Mesendoderm (in vitro differentiated cells): ENCODE measurements at regions not wholly inside any gene's neighbourhood (a gene's known extent, or its start where the extent isn't known, plus 50 kb on each side); places are given as distances from the start of the nearest gene placed in this dataset.

Source experiments
- DNase-seq: peaks from one replicate; pipeline ENCODE4 v3.0.0; 2013
- H2AK5ac ChIP-seq: 2 replicates; pipeline ENCODE4 v1.6.1; 2013; ENCODE audit warnings: low read length, inconsistent platforms
- H2BK120ac ChIP-seq: 2 replicates; pipeline ENCODE4 v1.6.1; 2013; ENCODE audit warnings: low read depth, mild to moderate bottlenecking, low read length, moderate library complexity, mixed read lengths
- H2BK15ac ChIP-seq: replicated peaks from 2 replicates; pipeline ENCODE4 v1.6.1; 2013; ENCODE audit warnings: low read depth, mild to moderate bottlenecking, moderate library complexity
- H2BK5ac ChIP-seq: 2 replicates; pipeline ENCODE4 v1.6.1; 2013; ENCODE audit warnings: low read length, inconsistent platforms
- H3K18ac ChIP-seq: 2 replicates; pipeline ENCODE4 v1.6.1; 2013; ENCODE audit warnings: mild to moderate bottlenecking, low read length, mixed read lengths
- H3K23ac ChIP-seq: one replicate; pipeline ENCODE4 v1.6.1; 2013; ENCODE audit warnings: low read length
- H3K27ac ChIP-seq: 2 replicates; pipeline ENCODE4 v1.5.1; 2013; ENCODE audit warnings: low read depth, mild to moderate bottlenecking, inconsistent platforms, low read length, moderate library complexity
- H3K27me3 ChIP-seq: 2 replicates; pipeline ENCODE4 v1.6.1; 2013; ENCODE audit warnings: low read length, control low read depth, mild to moderate bottlenecking, inconsistent platforms; ENCODE audit not compliant: insufficient read depth, poor library complexity
- H3K36me3 ChIP-seq: 2 replicates; pipeline ENCODE4 v1.6.1; 2013; ENCODE audit warnings: low read length, inconsistent platforms; ENCODE audit not compliant: control insufficient read depth, insufficient read depth
- H3K4ac ChIP-seq: one replicate; pipeline ENCODE4 v1.6.1; 2013; ENCODE audit warnings: low read depth, mild to moderate bottlenecking, low read length, moderate library complexity
- H3K4me1 ChIP-seq: 2 replicates; pipeline ENCODE4 v1.6.1; 2013; ENCODE audit warnings: low read depth, low read length, inconsistent platforms; ENCODE audit not compliant: control insufficient read depth
- H3K4me2 ChIP-seq: 2 replicates; pipeline ENCODE4 v1.6.1; 2013; ENCODE audit warnings: low read length
- H3K4me3 ChIP-seq: 2 replicates; pipeline ENCODE4 v1.5.1; 2013; ENCODE audit warnings: mild to moderate bottlenecking, low read length
- H3K56ac ChIP-seq: one replicate; pipeline ENCODE4 v1.6.1; 2013; ENCODE audit warnings: low read length
- H3K79me1 ChIP-seq: 2 replicates; pipeline ENCODE4 v1.6.1; 2013; ENCODE audit warnings: low read length, inconsistent platforms
- H3K79me2 ChIP-seq: 2 replicates; pipeline ENCODE4 v1.6.1; 2013; ENCODE audit warnings: mild to moderate bottlenecking, low read length; ENCODE audit not compliant: control insufficient read depth, insufficient read depth
- H3K9ac ChIP-seq: 2 replicates; pipeline ENCODE4 v1.6.1; 2013; ENCODE audit warnings: low read length, inconsistent platforms
- H4K5ac ChIP-seq: one replicate; pipeline ENCODE4 v1.6.1; 2013; ENCODE audit warnings: low read length
- H4K8ac ChIP-seq: one replicate; pipeline ENCODE4 v1.6.1; 2013; ENCODE audit warnings: low read depth, mild to moderate bottlenecking, control low read depth, low read length, moderate library complexity
- WGBS: extraction: QIAGEN DNeasy Blood & Tissue Kit; methylation state at CpG from one replicate; pipeline ENCODE4 v1.1.7; 2013; ENCODE audit warnings: low lambda C conversion rate, missing lambda C conversion rate; ENCODE audit not compliant: insufficient coverage; ENCODE audit errors: extremely low coverage; 5-methylcytosine and 5-hydroxymethylcytosine counted together

GRCh38 chr1:29452463-29453230, 216.3 kb downstream of the PTPRU start:
- H2AK5ac ChIP-seq = no peak overlapping the region
- H2BK120ac ChIP-seq = no peak overlapping the region
- H3K36me3 ChIP-seq = no peaks in the 10 kb centered on the region
- H3K56ac ChIP-seq = no peak overlapping the region
- H3K27ac ChIP-seq = no peak overlapping the region
- no peaks in the 10 kb centered on the region for H3K79me1 ChIP-seq
- H3K4me2 ChIP-seq = no peak overlapping the region
- H4K8ac ChIP-seq = no peak overlapping the region
- H4K5ac ChIP-seq = no peak overlapping the region
- H3K23ac ChIP-seq = no peak overlapping the region
- no peak overlapping the region for H2BK15ac ChIP-seq
- H3K27me3 ChIP-seq = no peaks in the 10 kb centered on the region
- no peak overlapping the region for H3K9ac ChIP-seq
- H3K4ac ChIP-seq = no peak overlapping the region
- WGBS = no CpG with 5 or more reads among the region's 10 CpGs
- no peaks in the 10 kb centered on the region for H3K79me2 ChIP-seq
- no peaks in the 10 kb centered on the region for H3K4me1 ChIP-seq
- no peak for DNase-seq
- H3K18ac ChIP-seq = no peak overlapping the region
- H3K4me3 ChIP-seq = no peak overlapping the region
- no peak overlapping the region for H2BK5ac ChIP-seq

GRCh38 chr1:29451368-29451892, 215.1 kb downstream of the PTPRU start:
- Histone ChIP-seq H3K27ac (no peak overlapping the region), H4K5ac (no peak overlapping the region)
- no CpG with 5 or more reads among the region's 16 CpGs for WGBS

GRCh38 chr1:29450591-29450990, 214.3 kb downstream of the PTPRU start:
- Histone ChIP-seq H3K36me3 (no peaks in the 10 kb centered on the region), H3K4me1 (no peaks in the 10 kb centered on the region), H2BK15ac (no peak overlapping the region), H3K27me3 (no peaks in the 10 kb centered on the region), H2AK5ac (no peak overlapping the region), H3K4me2 (no peak overlapping the region), H4K5ac (no peak overlapping the region), H3K23ac (no peak overlapping the region), H3K27ac (no peak overlapping the region), H2BK5ac (no peak overlapping the region), H3K4ac (no peak overlapping the region), H3K4me3 (no peak overlapping the region), H3K9ac (no peak overlapping the region), H2BK120ac (no peak overlapping the region), H3K79me1 (no peaks in the 10 kb centered on the region), H3K56ac (no peak overlapping the region), H3K79me2 (no peaks in the 10 kb centered on the region), H4K8ac (no peak overlapping the region), H3K18ac (no peak overlapping the region)
- no CpG with 5 or more reads among the region's 10 CpGs for WGBS
- no peak for DNase-seq

More at GRCh38 chr1:29451368-29451892, 215.1 kb downstream of the PTPRU start:
- Histone ChIP-seq H2BK120ac (no peak overlapping the region), H3K27me3 (no peaks in the 10 kb centered on the region), H3K4ac (no peak overlapping the region), H3K4me2 (no peak overlapping the region), H3K56ac (no peak overlapping the region), H3K18ac (no peak overlapping the region), H3K9ac (no peak overlapping the region), H3K23ac (no peak overlapping the region), H2BK5ac (no peak overlapping the region), H2BK15ac (no peak overlapping the region), H3K36me3 (no peaks in the 10 kb centered on the region), H3K79me1 (no peaks in the 10 kb centered on the region), H3K4me1 (no peaks in the 10 kb centered on the region), H3K79me2 (no peaks in the 10 kb centered on the region), H3K4me3 (no peak overlapping the region), H4K8ac (no peak overlapping the region), H2AK5ac (no peak overlapping the region)
- no peak for DNase-seq

GRCh38 chr1:29448456-29449235, 212.3 kb downstream of the PTPRU start:
- no peak overlapping the region for H3K4ac ChIP-seq
- H3K36me3 ChIP-seq = no peaks in the 10 kb centered on the region
- H3K79me2 ChIP-seq = no peaks in the 10 kb centered on the region
- no peaks in the 10 kb centered on the region for H3K4me1 ChIP-seq
- no peak overlapping the region for H2BK15ac ChIP-seq
- H3K27me3 ChIP-seq = no peaks in the 10 kb centered on the region
- no CpG with 5 or more reads among the region's 16 CpGs for WGBS
- H4K5ac ChIP-seq = no peak overlapping the region
- no peak overlapping the region for H3K9ac ChIP-seq
- H3K18ac ChIP-seq = no peak overlapping the region
- H3K79me1 ChIP-seq = no peaks in the 10 kb centered on the region
- no peak overlapping the region for H2BK5ac ChIP-seq
- DNase-seq = no peak
- H3K27ac ChIP-seq = no peak overlapping the region
- no peak overlapping the region for H3K4me2 ChIP-seq
- no peak overlapping the region for H2AK5ac ChIP-seq
- no peak overlapping the region for H2BK120ac ChIP-seq
- no peak overlapping the region for H3K23ac ChIP-seq
- no peak overlapping the region for H3K56ac ChIP-seq
- no peak overlapping the region for H4K8ac ChIP-seq
- no peak overlapping the region for H3K4me3 ChIP-seq

- no peak overlapping the region for H3K23ac ChIP-seq
- H3K4ac ChIP-seq = no peak overlapping the region
- H3K4me3 ChIP-seq = no peak overlapping the region
- peaks cover 5% of the 10 kb centered on the region for H3K4me1 ChIP-seq
- H3K4me2 ChIP-seq = no peak overlapping the region
- no peak overlapping the region for H3K56ac ChIP-seq
- H4K8ac ChIP-seq = no peak overlapping the region
- no CpG with 5 or more reads among the region's 3 CpGs for WGBS
- no peak overlapping the region for H2BK5ac ChIP-seq
- H2BK15ac ChIP-seq = no peak overlapping the region
- no peak for DNase-seq
- H3K9ac ChIP-seq = no peak overlapping the region
- H2AK5ac ChIP-seq = no peak overlapping the region
- no peaks in the 10 kb centered on the region for H3K27me3 ChIP-seq
- no peaks in the 10 kb centered on the region for H3K36me3 ChIP-seq
- H4K5ac ChIP-seq = no peak overlapping the region
- no peak overlapping the region for H3K27ac ChIP-seq
- H3K79me2 ChIP-seq = no peaks in the 10 kb centered on the region
- no peaks in the 10 kb centered on the region for H3K79me1 ChIP-seq
- no peak overlapping the region for H2BK120ac ChIP-seq
- H3K18ac ChIP-seq = no peak overlapping the region
These were observed 211.0 kb downstream of the PTPRU start for GRCh38 chr1:29447368-29447767.
